ENCODE measurements at regions not wholly inside any gene's neighbourhood (a gene's known extent, or its start where the extent isn't known, plus 50 kb on each side); places are given as distances from the start of the nearest gene placed in this dataset.

GRCh38 chr13:37257706-37258105 is 152.2 kb upstream of the CSNK1A1L start:
- FAIRE-seq (no peak), ATAC-seq (no peak), DNase-seq (ENCODE audit: extremely low read depth in 1 of 4, low spot score in 3 of 4) (no peak)
- BruUV-seq (replicated peaks), result no TSS peak
- H4K20me1 ChIP-seq (replicated peaks; ENCODE audit: control insufficient read depth, insufficient read depth, low read length), result no peaks in the 10 kb centered on the region
- H3K4me1 ChIP-seq (replicated peaks in 1 of 2; ENCODE audit: control insufficient read depth in 2 of 2, insufficient read depth in 2 of 2, low read length in 2 of 2), result no peaks in the 10 kb centered on the region
- no peaks in the 10 kb centered on the region for H3K9me1 ChIP-seq (ENCODE audit: control insufficient read depth, insufficient read depth, low read length)
- H3K9ac ChIP-seq (ENCODE audit: insufficient read depth in 1 of 2, low read depth in 2 of 2, low read length in 2 of 2), result no peak overlapping the region
- no peak overlapping the region for H3K4me3 ChIP-seq
- POLR2A ChIA-PET, result no interaction called here
- H2AFZ ChIP-seq (ENCODE audit: low read depth, low read length), result no peak overlapping the region
- H3K36me3 ChIP-seq (ENCODE audit: control insufficient read depth, insufficient read depth, low read length), result no peaks in the 10 kb centered on the region
- TF ChIP-seq POLR2G (IDR thresholded peaks at IDR 0.05; ENCODE audit: low read depth, low read length), result no peak
- no peak for TF ChIP-seq ARNT (IDR thresholded peaks at IDR 0.05)
- TF ChIP-seq ZNF436 (CRISPR knock-in tag; IDR thresholded peaks at IDR 0.05), result no peak
- no peak for TF ChIP-seq ZBTB9 (CRISPR knock-in tag; IDR thresholded peaks at IDR 0.05)
- no peak for TF ChIP-seq HMGN3 (IDR thresholded peaks at IDR 0.05; ENCODE audit: borderline replicate concordance, extremely low read depth, insufficient read length, low read depth, low read length)
- no peak for TF ChIP-seq DIDO1 (tag; IDR thresholded peaks at IDR 0.05; ENCODE audit: low read depth)
- no peak for TF ChIP-seq ZFP30 (CRISPR knock-in tag; IDR thresholded peaks at IDR 0.05; ENCODE audit: borderline replicate concordance)
- TF ChIP-seq ZNF217 (CRISPR knock-in tag; IDR thresholded peaks at IDR 0.05), result no peak
- no peak for TF ChIP-seq COPS2 (conservative IDR thresholded peaks at IDR 0.05)
- no peak for TF ChIP-seq IRF2 (CRISPR knock-in tag; IDR thresholded peaks at IDR 0.05)
- no peak for TF ChIP-seq RAD21 (CRISPR knock-in tag; conservative IDR thresholded peaks at IDR 0.05 in 1 of 2, IDR thresholded peaks at IDR 0.05 in 1 of 2)
- TF ChIP-seq ZNF212 (CRISPR knock-in tag; IDR thresholded peaks at IDR 0.05), result no peak
- no peak for TF ChIP-seq ZNF174 (CRISPR knock-in tag; IDR thresholded peaks at IDR 0.05)
- TF ChIP-seq CTBP1 (IDR thresholded peaks at IDR 0.05; ENCODE audit: borderline replicate concordance), result no peak
- no peak for TF ChIP-seq MITF (IDR thresholded peaks at IDR 0.05)
- no peak for TF ChIP-seq HDGF (IDR thresholded peaks at IDR 0.05)
- CTCF ChIA-PET (ENCODE audit: low intra/inter-chr PET ratio), result no interaction called here
- H3K27ac ChIP-seq (ENCODE audit: extremely low read depth, low read depth, low read length), result no peak overlapping the region
- no peak overlapping the region for H3K4me2 ChIP-seq (ENCODE audit: insufficient read depth, low read length)
- intact Hi-C loops (cut with micrococcal nuclease), result no loop called here
- WGBS (ENCODE audit: insufficient coverage, low coverage, missing lambda C conversion rate), result 0% methylated on average over 2 of the region's 2 CpGs
- in situ Hi-C loops (cut with MboI), result no loop called here
- H3K9me3 ChIP-seq (replicated peaks; ENCODE audit: control insufficient read depth, insufficient read depth, low read depth, low read length), result no peaks in the 10 kb centered on the region
- no peaks in the 10 kb centered on the region for H3K27me3 ChIP-seq (ENCODE audit: control insufficient read depth in 2 of 2, insufficient read depth in 2 of 2, low read length in 2 of 2)
- H3K79me2 ChIP-seq (ENCODE audit: control insufficient read depth, insufficient read depth, low read length), result no peaks in the 10 kb centered on the region
